Renal cortical epithelial cell (primary cell): ENCODE measurements at regions not wholly inside any gene's neighbourhood (a gene's known extent, or its start where the extent isn't known, plus 50 kb on each side); places are given as distances from the start of the nearest gene placed in this dataset.
A peak's percentile ranks its signal among the peaks of the same experiment; 100 is the strongest.
"Not testable (repeated sequence)": the region's sequence is repeated elsewhere in the genome, so short reads cannot be mapped to it uniquely, and the experiment has no call there.

Experiments used
- DNase-seq: peaks from one replicate; pipeline ENCODE4 v3.0.0-alpha.2; 2011; ENCODE audit warnings: low read depth

GRCh38 chr1:224029286-224030025 is 84.5 kb upstream of the FBXO28 start:
- peak; percentile 84 for DNase-seq

- not testable (repeated sequence) for DNase-seq
These were observed 85.1 kb upstream of the FBXO28 start for GRCh38 chr1:224028802-224029201.

GRCh38 chr1:224023122-224023521 is 90.8 kb upstream of the FBXO28 start:
- not testable (repeated sequence) for DNase-seq

- not testable (repeated sequence) for DNase-seq
These were observed 91.5 kb upstream of the FBXO28 start for GRCh38 chr1:224022249-224022970.

- DNase-seq: not testable (repeated sequence)
These were observed 94.0 kb upstream of the FBXO28 start for GRCh38 chr1:224019866-224020265.

GRCh38 chr1:224015782-224016181 is 98.1 kb upstream of the FBXO28 start:
- DNase-seq: not testable (repeated sequence)

- no peak for DNase-seq
These were observed 99.6 kb upstream of the FBXO28 start for GRCh38 chr1:224014330-224014649.

- DNase-seq: not testable (repeated sequence)
These were observed 100.1 kb upstream of the FBXO28 start for GRCh38 chr1:224013626-224014329.

- DNase-seq: not testable (repeated sequence)
These were observed 101.0 kb upstream of the FBXO28 start for GRCh38 chr1:224012807-224013434.

GRCh38 chr1:224012162-224012561 is 101.7 kb upstream of the FBXO28 start:
- DNase-seq: not testable (repeated sequence)

GRCh38 chr1:224011751-224012150 is 102.2 kb upstream of the FBXO28 start:
- DNase-seq: not testable (repeated sequence)

GRCh38 chr1:224011153-224011552 is 102.8 kb upstream of the FBXO28 start:
- DNase-seq: not testable (repeated sequence)

- not testable (repeated sequence) for DNase-seq
These were observed 107.9 kb upstream of the FBXO28 start for GRCh38 chr1:224005973-224006372.

- DNase-seq: not testable (repeated sequence)
These were observed 109.2 kb upstream of the FBXO28 start for GRCh38 chr1:224004552-224005315.

GRCh38 chr1:224003896-224004295 is 110.0 kb upstream of the FBXO28 start:
- DNase-seq: not testable (repeated sequence)

GRCh38 chr1:224001757-224002156 is 112.2 kb upstream of the FBXO28 start:
- DNase-seq: not testable (repeated sequence)

- DNase-seq: not testable (repeated sequence)
These were observed 114.2 kb upstream of the FBXO28 start for GRCh38 chr1:223999761-224000160.

GRCh38 chr1:223998676-223999455 is 115.0 kb upstream of the FBXO28 start:
- not testable (repeated sequence) for DNase-seq

- not testable (repeated sequence) for DNase-seq
These were observed 117.5 kb upstream of the FBXO28 start for GRCh38 chr1:223996376-223996775.

- peak; percentile 94 for DNase-seq
These were observed 121.3 kb upstream of the FBXO28 start for GRCh38 chr1:223992456-223993246.
